Ovary (tissue), 3 donors: ENCODE measurements at regions not wholly inside any gene's neighbourhood (a gene's known extent, or its start where the extent isn't known, plus 50 kb on each side); places are given as distances from the start of the nearest gene placed in this dataset.

Experiments used
- CTCF ChIP-seq, 3 donors: fragments of 450-650 bp in 2 of 3; fragments of 200-600 bp in 1 of 3; IDR thresholded peaks; one replicate each; pipeline versions ENCODE4 v1.5.1 to v1.8.0; 2016 to 2022; ENCODE audit warnings: antibody characterized with exemption in 3 of 3, mild to moderate bottlenecking in 1 of 3
- POLR2A ChIP-seq: fragments of 450-650 bp; IDR thresholded peaks from one replicate; pipeline ENCODE4 v1.6.1; 2017; ENCODE audit warnings: antibody characterized with exemption, mild to moderate bottlenecking, moderate library complexity
- donor health status: DM: no; HTN: no; CAD: no.

- TF ChIP-seq CTCF (IDR thresholded peaks at IDR 0.05), result no peak
- TF ChIP-seq POLR2A, result no peak
Observed at GRCh38 chr6:84415068-84415467, 187.6 kb upstream of the CEP162 start.
